Activated CD4-positive, alpha-beta T cell treated with anti-CD3 and anti-CD28 coated beads for 48 hours (primary cell): ENCODE measurements at regions not wholly inside any gene's neighbourhood (a gene's known extent, or its start where the extent isn't known, plus 50 kb on each side); places are given as distances from the start of the nearest gene placed in this dataset.
"Not testable (repeated sequence)": the region's sequence is repeated elsewhere in the genome, so short reads cannot be mapped to it uniquely, and the experiment has no call there.

ENCODE experiments used
- DNase-seq: peaks from one replicate; pipeline ENCODE4 v3.0.0-alpha.2; 2020

DNA sequence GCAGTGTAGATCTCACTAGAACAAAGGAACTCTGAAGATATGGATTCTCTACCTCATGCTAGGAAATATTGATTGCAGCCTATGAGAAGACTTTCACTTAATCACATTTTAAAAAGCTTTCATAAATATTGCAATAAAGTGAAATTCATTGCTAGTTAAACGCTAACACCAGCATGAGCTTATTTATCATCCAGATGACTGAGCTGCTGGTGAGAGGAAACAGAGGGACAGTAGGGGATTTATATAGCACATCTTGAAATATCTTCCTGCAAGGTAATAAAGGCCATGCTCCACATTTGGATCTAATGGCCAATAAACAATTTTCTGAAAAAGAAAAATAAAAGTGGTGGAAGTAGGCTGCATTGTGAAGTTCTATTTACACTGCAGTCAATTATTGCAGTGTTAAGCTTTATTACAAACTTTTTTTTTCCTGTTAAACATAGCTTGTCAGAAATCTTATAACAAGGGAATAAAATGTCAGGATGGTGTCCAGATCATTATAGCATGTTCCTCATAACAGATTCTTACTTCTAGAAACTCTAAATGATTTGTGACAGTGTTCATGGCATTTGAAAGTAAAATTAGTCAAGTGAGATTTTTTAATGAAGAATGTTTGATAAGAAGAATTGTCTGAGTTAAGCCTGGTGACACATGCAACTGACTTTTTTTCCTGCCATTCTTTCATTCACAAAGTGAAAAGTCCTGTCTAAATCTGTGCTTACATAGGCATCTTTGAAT lies 342.6 kb downstream of the DMAC1 start:
- DNase-seq: no peak

DNA sequence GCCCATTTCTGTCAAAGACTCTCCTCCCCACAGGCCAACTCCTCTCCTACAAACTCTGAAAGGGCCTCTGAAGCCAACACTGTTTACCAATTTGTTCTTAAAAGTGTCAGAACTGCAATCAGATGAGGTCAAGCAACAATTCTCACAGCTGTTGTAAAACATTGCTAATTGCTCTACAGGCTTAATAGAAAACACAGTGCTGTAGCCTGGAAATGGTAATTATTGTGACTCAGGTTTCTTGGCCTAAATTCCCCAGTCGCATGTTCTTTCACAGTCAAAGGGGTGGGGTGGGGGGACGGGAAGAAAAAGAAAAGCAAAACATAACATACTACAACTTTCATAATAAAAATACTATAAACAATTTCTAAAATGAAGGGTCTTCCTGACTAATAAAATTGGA lies 343.2 kb downstream of the DMAC1 start:
- DNase-seq: no peak

DNA sequence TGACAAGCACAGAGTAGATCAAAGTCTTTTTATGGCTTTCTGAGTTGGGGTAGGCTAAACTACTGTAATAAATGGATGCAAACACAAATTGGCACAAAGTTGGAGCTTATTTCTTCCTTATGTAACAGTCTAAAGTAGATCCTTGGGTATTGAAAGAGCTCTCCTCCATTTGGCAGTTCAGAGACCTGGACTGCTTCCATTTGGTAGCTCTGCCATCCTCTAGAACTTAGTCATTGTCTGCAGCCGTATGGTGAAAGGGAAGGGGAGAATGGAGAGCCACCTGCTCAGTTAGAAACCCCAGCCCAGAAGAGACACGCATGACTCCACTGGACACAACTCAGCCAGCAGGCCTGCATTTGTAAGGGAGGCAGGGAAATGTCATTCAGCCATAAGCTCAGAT lies 345.0 kb downstream of the DMAC1 start:
- no peak for DNase-seq

DNA sequence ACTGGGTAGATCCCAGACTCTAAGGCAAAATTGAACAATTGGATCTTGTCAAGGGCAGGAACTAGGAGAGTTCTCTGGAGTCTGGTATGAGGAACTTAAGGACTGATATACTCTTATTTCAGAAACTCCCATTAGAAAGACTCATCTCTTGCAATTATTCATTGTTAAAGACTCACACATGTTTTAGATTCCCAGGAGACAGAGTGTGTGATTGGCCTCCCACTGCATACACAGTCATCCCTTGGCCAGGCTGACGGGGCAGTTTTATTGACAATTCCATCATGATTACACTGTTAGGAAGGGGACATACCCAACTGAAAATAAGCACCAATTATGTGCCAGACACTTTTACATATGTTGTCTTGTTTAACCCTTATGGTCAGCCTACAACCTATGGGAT lies 347.2 kb downstream of the DMAC1 start:
- no peak for DNase-seq

DNA sequence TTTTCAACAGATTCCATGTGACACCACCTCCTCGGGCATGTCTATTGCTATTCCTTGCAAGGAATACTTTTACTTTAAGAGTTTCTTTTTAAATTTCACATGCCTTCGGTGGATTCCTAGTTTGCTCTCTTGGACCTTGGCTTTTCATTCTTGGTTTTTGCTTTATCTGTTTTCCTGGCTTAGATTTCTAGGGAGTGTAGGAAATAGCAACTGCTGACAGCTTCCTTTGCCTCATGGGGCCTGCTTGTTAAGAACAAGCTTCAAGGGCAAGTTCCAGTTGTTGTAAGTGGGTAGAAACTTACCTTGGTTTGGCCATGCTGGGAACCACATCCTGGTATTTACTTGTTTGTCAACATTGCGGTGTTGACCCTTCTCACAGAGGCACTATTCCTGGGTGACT lies 348.5 kb downstream of the DMAC1 start:
- no peak for DNase-seq

DNA sequence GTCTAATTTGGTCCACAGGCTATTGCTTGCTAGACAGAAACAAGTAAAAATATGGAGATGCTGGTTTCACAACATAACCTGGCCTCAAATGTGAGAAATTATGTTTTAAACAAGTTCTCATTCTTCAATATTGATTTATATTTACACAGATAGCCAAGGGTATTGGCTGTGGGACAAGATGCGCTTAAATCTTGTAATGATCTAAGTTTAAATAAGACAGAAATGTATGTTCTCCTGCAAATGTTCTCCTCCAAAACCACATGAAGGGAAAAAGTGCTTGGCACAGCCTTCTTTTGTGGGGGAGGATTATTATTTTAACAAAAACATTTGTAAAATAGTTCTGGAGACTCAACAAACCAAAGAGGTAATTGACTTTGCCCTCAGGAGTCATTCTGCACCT lies 356.0 kb downstream of the DMAC1 start:
- DNase-seq: no peak

DNA sequence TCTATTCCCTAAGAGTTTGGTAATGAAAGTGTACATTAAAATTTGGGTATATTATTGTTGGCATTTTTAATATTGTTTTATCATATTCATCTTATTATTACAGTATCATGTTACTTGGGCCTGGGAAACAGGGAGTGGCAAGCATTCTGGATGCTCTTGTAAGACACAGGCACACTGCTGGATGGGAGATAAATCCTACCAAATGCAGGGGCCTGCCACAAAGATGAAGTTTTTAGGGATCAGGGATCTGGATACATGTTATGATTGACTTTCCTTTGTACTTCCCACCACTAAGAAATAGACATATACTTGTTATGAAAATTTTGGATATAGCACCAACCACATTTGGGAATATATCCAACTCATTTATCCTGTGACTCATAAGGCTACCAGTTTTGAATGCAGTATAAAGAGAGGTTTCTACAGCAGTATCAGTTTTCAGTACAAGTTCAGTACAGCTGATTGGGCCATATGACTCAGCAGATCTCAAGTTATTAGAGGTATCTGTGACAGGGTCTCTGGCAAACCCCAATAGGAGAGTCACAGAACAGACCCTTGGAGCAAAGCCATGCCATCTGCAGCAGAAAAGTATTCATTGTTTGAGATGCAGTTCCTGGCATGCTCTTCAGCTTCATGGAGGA lies 360.1 kb downstream of the DMAC1 start:
- no peak for DNase-seq

DNA sequence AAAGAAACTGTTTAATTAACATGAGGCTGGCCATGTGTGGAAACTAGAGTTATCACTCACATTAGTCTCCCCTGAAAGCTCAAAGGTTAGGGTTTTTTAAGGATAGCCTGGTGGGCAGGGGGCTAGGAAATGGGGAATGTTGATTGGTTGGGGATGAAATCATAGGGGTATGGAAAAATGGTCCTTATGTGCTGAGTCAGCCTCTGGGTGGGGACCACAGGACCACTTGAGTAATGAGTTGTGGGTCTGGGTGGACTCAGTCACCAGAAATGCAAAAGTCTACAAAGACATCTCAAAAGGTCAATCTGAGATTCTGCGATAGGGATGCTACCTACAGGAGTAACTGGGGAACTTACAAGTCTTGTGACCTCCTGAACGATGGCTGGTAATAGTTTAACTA lies 362.8 kb downstream of the DMAC1 start:
- no peak for DNase-seq

DNA sequence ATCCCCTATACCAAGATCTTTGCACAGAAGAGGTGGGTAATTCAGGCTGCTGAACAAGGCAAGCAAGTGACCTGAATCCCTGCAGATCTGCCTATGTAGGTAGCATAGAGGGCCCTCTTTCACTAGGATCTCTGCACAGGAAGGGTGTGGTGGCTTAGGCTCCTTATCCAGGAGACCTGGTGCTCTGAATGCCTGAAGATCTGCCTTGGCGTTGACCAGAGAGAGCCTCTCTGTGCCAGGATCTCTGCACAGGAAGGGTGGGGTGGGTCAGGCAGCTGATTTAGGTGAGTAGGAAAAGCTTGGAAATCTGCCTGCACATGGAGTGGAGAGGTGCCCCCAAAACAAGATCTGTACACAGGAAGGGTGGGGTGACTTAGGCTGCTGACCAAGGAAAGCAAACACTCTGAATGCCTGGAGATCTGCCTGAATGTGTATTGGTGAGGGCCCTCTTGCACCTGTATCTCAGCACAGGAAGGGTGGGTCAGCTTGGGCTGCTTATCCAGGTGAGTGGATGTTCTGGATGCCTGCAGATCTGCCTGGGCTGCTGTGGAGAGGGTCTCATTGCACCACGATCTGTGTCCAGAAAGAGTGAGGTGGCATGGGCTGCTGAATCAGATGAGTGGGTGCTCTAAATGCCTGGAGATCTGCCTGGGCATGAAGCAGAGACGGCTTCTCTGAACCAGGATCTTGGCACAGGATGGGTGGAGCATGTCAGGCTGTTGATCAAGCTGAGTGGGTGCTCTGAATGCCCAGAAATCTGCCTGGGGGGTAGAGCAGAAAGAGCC lies 365.9 kb downstream of the DMAC1 start:
- no peak for DNase-seq

DNA sequence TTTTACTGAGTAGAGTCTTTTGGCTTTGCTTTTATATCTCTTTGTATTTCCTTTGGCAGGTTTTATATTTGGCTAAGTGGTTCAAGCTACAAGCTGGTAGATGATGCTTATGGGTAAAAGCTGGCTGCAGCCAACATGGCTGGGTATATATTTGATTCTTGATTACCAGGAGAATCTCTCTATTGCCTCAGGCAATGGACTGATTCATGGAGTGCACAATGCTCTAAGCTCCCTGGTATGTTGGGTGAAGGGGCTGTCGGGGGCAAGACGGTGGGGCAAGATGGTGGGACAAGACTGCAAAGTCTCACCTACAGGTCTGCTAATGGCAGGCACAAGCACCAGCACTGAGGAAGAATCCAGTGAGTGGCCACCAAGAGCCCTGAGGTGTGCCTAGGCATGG lies 366.6 kb downstream of the DMAC1 start:
- DNase-seq: no peak

DNA sequence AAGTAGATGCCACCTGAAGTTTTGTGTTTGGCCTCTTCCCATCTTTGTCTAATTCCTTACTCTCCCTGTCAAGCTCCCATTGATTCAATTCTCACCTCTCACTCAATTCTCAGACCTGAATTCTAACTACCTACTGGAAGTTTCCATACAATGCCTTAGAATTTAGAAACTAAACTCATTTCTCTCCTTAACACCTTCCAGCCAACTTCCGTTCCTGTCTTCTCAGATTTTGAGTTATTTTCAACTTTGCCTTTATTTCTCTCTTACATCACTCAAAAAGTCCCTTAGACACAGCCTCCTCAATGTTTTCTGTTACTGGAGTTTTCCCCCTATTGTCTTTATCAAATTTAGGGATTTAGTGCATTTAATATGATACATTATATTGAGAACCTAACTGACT lies 382.2 kb downstream of the DMAC1 start:
- not testable (repeated sequence) for DNase-seq

DNA sequence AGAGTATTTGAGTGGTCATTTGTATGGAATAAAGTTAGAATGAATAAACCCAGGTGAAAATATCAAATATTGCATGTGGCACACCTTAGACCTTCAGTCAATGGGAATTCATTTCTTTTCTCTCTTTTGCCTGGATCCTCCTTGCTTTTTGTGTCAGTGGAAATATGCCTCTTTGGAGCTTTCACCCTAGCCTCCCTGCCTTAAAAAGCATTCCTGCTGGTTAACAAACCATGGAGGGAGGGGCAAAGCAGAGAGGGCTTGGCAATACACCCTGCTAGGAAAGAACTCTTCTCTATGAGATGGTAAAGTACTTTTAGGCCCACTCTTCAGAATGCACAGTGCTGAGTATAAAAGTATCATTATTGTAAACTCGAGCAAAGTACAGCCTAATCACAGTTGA lies 383.7 kb downstream of the DMAC1 start:
- DNase-seq: no peak

DNA sequence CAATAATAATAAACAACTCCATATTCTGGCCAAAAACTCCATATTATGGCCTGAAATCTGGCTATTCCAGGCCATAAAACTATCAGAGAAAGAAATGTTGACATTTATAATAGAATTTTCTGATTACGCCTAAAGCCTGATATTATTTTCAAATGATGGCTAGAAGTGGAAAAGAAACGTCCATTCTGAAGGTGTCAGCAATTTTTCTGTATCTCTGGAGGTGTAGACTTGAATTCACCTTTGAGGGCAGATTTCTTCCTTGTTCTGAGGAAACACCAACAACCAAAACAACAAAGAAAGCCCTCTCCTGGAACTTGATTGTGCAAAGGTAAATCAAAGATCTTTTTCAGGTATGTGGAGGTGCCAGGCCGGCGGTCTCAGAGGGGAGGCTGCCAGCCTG lies 390.7 kb downstream of the DMAC1 start:
- DNase-seq: no peak

DNA sequence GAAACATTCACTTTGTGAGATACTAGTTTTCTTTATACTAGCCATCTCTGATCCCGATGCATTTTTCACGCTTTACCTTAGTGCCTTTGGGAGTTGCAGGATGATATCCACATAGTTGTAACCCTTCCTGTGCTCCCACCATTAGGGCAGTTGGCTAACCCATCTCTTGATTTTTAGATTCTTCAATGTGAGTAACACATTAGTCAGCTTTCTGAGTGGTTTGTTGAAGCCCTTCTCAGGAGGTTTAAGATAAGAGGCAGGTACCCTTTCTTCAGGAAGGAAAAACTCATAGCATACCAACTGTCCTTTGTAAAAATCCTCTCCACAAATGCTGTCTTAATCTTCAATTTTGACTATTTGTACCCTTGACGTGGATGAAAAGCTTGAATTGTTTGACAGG lies 392.3 kb downstream of the DMAC1 start:
- DNase-seq: no peak

DNA sequence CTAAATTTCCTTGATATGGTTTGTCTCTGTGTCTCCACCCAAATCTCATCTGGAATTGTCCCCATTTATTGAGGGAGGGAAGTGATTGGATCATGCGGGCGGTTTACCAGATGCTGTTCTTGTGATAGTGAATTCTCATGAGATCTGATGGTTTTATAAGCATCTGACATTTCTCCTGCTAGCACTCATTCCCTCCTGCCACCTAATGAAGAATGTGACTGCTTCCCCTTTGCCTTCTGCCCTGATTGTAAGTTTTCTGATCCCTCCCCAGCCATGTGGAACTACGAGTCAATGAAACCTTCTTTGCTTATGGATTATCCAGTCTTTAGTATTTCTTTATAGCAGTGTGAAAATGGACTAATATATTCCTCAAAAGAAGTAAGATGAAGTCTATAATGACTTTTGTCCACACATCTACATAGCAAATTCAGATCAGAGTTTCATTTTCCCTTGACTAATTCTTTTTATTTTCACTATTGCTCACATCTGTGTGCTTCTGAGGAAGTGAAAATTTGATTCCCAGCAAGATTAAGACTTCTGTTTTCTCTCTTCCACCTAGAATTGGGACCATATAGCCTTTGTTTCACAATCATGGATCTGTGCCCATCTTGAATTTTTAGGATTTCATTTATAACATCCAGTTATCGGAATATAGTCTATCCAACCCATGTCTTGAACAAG lies 393.5 kb downstream of the DMAC1 start:
- DNase-seq: no peak

DNA sequence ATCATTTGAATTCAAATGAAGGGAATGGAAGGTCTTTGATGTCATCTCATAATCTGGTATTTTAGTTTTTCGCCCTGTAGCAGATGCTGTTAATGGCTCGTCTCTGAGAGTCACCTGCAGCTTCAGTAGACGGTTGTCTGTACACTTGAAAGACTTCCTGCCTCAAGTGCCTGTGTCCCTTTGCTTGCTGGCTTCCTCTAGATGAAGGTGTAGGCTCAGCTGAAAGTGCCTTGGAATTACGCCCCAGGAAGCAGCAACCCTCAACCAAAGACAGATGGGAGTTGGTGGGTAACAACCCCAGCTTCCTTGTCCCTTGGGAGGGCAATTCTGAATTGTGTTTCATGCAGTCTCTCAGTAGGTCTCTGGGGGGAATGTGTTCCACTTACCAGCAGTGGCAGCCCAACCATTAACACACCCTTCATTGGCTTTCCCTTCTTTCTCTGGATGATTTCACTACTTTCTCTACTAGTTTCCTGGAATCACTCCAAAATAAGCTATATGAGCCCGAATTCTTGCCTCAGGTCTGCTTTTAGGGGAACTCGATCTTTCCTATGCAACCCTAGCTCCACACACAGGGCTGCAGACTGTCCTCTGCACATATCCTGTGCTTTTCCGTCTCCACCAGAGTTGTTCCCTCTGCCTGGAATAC lies 395.6 kb downstream of the DMAC1 start:
- no peak for DNase-seq

DNA sequence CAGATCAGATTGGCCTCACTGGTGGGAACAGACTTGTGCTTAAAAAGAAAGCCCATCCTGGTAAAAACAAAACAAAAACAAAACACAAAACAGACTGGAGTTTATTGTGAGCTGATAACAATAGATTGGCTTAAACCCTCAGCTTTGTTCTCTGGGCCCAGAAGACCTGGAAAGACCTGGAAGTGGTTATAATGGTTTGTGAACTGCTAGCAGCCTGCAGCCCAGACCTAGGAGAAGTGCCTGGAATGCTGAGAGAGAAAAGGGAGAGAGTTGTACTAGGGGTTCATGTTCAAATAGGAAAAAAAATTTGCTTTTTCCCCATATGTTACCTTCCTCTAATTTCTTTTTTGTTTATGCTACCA lies 396.6 kb downstream of the DMAC1 start:
- no peak for DNase-seq

DNA sequence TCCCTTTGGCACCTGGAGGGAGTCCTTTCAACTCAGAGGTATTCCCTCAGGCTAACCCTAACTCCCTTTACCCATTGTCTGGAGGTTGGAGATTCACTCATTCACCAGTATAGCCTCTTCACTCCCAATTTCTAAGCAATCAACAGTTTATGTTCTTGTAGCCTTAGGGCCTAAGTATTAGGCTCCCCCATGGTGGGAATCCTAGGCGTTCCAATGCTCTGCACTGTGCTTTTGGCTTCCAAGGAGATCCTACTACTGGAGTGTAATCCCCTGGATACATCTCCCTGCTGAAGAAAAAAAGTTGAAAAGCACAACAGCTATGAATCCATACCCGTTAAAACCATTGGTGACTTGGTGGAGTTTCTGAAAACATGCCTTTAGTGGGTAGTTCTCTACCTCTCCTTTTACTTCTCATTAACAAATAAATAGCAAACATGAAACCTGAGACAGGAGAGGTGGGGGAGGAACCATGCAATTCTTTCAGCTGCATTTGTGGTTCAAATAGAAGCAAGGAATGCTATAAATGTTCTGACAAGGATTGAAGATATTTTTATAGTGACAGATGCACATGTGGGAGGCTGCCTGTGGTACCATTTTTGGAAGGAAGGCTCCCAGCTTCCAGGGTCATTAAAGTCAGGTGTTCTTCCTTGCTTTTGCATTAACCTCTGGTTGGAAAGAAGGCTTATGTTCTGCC lies 397.1 kb downstream of the DMAC1 start:
- no peak for DNase-seq

DNA sequence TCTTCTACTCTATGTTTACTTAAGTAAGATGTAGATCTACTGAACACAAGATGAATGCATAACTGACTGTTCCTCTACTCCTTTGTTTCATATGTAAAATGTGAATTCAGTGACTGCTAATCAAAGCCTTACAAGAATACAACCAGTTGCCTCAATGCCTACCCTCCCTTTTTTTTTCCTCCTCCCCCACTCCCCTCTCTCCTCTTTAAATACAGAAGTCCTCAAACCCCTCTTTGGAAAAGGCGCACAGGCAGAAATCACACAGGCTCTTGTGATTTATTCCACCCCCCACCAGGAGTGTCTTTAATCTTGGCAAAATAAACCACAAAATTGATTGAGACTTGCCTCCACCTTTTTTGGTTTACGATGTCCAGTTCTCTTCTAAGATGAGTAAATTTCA lies 398.5 kb downstream of the DMAC1 start:
- DNase-seq: no peak

DNA sequence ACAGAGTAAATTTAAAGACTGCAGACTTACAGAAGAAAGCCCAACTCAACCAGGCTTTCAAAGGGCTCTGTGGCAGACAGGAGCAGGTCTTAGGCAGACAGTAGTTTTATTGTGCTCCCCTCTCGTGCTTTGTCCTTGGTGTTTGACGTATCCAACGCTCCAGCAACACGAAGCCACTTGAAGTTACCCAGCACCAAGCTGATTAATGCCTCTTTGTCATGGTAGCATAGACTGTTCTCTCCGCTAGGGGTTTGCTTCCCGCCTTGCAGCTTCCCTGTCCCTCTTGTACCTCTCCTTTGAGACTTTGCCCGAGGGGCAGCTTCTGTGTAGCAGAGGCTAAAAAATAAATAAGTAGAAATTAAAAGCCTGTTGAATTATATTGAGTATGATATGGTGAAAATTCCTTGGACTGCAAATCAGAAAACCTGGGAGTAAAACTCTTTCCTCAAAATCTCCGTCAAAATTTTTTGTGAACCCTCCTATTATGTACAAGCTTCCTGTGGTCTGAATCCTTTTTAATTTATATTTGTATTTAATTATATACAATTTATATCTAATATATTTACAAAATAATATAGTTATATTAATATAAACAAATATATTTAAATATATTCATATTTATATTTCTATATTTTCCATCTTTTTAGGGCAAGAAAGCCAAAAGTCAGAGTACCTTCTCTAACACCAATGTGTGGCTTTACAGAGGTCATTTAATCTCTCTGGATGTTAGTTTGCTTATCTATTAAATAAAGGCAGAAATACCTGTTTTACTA lies 405.4 kb downstream of the DMAC1 start:
- DNase-seq: no peak

DNA sequence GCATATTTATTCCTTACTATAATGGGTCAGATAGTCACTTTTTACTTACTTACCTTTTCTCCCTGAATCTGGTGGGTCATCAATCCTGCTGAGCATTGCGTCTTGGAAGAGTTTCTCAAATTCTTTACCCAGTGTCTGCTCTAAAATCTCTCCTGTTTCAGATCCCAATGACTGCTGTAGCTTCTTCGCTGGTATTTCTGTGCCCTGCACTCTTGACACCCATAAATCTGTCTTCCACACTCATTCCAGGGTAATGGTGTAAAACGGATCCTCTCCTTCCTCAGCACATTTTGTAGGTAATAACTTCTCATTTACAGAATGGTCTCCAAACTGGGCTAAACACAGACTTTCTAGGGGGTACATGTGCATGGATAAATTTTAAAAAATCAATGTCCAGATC lies 407.4 kb downstream of the DMAC1 start:
- DNase-seq: no peak

DNA sequence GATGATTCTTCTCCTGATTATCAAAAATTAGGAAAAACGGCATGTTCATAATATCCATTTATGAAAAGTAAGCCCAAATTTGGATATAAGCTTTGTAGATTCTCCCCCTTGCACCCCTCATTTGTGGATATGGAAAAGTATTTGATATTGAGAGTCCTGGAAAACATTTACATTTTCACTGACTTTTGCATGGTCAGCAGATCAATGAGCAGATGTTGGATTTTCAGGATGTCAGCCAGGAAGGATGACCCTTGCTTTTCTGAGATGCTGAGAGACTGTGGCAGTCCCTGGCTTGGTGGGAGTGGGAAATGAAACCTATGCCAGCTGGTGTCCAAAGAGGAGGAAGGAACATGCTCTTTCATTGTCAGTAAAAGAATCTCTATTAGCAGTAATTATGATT lies 410.8 kb downstream of the DMAC1 start:
- no peak for DNase-seq
